HT-29 (cell line): ENCODE measurements at regions not wholly inside any gene's neighbourhood (a gene's known extent, or its start where the extent isn't known, plus 50 kb on each side); places are given as distances from the start of the nearest gene placed in this dataset.
A peak's percentile ranks its signal among the peaks of the same experiment; 100 is the strongest.
"Not testable (repeated sequence)": the region's sequence is repeated elsewhere in the genome, so short reads cannot be mapped to it uniquely, and the experiment has no call there.

Experiments used
- DNase-seq: peaks from one replicate; pipeline ENCODE4 v3.0.0-alpha.2; 2015; ENCODE audit warnings: low spot score

DNA sequence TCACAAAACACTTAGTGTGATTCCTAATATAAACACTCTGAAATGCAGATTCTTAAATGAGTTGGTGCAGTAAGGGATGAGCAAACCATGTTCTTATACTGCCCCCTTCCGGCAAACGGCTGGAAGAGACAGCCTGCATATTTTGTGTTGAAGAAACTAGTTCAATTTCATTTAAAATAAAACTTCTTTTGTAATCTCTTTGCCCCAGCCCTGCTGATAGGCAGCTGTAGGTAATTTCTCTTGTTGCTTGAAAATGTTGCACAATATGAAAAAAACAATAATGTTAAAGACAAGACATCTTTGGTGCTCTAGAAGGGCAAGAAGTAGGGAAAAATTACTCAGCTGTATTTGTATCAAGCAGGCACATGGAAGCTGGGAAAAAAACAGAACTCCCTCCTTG is 89.7 kb upstream of the CCNG1 start:
- peak; percentile 72 for DNase-seq

DNA sequence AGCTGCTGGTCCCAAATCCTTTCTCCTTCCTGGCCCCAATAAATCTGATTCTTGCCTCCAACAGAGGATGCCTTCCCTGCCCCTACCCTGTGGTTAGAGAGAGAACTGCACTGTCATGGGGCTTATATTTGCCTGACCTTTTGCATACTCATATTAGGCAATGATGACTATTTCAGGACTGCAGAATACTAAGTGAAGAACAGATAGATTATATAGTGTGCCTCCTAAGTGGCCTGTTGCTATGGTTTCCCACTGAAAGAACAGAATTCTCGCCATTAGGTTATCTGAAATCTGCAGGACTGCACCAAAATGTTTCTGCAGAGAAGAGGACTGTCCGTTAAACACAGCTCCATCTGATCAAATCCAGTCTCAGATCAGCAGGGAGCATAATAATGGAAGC is 87.3 kb upstream of the CCNG1 start:
- DNase-seq: peak; percentile 6

DNA sequence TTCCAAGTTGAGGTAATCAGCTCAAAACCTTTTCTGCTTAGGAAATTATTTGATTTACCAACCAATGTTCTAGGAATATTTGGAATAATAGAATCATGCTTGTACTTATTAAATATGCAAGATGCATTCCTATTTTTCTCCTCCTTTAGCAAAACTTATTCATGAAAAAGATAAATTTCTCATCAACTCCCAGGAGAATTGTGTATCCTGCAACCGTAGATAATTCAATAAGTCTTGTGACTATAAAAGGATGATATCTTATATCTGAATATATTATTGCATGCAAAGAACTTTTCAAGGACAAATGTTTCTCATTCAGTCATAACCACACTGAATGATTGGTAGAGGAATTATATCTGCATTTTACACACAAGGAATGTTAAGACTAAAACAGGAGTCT is 84.9 kb upstream of the CCNG1 start:
- no peak for DNase-seq

DNA sequence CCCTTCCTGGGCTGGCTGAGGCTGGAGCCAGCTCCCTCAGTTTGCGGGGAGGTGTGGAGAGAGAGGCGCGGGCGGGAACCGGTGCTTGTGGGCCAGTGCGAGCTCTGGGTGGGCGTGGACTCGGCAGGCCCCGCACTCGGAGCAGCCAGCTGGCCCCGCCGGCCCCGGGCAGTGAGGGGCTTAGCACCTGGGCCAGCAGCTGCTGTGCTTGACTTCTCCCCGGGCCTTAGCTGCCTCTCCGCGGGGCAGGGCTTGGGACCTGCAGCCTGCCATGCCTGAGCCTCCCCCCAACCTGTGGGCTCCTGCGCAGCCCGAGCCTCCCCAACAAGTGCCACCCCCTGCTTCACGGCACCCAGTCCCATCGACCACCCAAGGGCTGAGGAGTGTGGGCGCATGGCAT is 81.6 kb upstream of the CCNG1 start:
- not testable (repeated sequence) for DNase-seq

DNA sequence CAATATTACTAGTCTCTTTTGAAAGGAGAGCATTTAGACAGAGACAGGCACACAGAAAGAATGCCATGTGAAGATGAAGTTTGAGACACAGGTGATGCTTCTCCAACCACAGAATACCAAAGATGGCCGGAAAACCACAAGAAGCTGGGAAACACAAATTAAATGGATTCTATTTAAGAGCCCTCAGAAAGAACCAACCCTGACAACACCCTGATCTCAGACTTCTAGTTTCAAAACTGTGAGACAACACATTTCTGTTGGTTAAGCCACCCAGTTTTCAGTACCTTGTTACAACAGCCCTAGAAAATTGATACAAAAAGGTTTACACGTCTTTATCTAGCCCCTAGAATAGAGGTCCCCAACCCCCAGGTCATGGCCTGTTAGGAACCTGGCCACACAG is 79.8 kb upstream of the CCNG1 start:
- no peak for DNase-seq

DNA sequence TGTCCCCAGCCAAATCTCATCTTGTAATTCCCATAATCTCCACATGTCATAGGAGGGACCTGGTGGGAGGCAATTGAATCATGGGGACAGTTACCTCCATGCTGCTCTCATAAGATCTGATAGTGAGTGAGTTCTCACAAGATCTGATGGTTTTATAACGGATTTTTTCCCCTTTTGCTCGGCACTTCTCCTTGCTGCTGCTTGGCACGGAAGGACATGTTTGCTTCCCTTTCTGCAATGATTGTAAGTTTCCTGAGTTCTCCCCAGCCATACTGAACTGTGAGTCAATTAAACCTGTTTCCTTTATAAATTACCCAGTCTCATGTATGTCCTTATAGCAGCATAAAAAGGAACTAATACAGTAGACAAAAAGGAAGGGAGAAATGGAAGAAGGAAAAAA is 76.7 kb upstream of the CCNG1 start:
- no peak for DNase-seq

DNA sequence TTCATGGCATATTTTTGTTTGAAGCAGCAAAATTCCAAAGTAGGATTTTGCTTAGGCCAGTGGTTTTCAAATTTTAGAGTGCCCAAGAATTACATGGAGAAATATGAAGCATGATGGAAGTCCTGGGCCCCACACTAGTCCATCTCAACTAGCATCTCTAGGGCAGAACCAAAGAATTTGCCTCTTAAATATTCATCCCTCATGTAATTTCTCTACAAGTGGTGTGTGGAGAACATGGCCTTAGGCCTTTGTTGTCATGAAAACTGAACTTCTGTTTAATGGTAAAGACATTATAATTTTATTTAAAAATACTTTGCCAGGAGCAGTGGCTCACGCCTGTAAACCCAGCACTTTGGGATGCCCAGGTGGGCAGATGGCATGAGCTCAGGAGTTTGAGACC is 75.9 kb upstream of the CCNG1 start:
- DNase-seq: no peak

DNA sequence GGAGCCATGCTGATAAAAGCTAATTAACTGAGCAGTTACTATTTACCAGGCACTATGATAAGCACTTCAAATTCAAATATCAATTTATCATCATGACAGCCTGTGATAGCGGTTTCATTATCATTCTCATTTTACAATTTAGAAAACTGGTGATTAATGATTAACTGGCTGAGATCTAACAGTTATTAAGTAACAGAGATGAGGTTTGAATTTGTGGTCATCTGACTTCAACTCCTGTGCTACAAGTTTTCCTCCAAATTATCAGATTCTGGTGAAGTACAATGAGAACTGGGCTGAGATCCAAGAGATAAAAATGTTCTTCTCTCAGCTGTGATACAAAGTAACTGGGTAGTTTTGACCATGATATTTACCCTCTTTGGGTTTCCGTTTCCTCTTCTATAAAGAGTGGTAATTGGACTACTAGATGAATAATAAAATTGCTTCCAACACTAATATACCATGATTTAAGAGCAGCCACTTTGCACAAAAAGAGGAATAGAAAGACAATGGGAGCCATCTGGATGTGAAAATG is 74.5 kb upstream of the CCNG1 start:
- no peak for DNase-seq

DNA sequence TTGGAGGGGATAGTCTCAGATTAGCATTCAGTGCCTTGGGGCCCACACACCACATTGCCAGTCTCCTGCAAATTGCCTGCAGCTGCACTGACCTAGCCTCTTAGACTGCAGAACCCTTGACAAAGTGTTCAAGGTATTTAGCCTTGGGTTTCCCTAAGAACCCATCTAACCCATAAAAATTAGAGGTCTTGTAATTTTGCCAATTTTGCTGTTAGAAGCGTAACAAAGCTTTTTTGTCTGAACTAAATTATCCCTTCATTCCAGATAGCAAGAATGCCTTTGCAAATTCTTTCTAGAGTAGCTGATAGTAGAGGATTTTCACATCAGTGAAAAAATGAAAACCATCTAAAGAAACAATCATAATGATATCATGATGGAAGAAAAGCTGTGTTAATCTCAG is 74.0 kb upstream of the CCNG1 start:
- no peak for DNase-seq

DNA sequence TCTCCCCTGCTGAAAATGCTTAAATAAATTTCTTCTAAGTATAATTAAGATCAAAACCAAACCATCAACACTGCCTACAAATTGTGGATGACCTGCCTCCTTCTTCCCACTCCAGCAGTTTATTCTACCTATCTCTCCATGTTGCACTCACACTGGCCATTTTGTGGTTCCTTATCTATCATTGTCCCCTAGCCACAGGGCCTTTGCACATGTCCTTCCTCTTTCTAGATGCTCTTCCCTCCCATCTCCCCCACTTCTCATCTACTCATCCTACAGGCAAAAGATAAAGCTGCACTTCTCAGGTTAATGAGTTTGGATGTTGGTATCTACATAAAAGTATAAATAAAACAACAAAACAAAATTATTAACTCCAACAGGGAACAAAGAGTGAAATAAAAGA is 70.6 kb upstream of the CCNG1 start:
- DNase-seq: no peak

DNA sequence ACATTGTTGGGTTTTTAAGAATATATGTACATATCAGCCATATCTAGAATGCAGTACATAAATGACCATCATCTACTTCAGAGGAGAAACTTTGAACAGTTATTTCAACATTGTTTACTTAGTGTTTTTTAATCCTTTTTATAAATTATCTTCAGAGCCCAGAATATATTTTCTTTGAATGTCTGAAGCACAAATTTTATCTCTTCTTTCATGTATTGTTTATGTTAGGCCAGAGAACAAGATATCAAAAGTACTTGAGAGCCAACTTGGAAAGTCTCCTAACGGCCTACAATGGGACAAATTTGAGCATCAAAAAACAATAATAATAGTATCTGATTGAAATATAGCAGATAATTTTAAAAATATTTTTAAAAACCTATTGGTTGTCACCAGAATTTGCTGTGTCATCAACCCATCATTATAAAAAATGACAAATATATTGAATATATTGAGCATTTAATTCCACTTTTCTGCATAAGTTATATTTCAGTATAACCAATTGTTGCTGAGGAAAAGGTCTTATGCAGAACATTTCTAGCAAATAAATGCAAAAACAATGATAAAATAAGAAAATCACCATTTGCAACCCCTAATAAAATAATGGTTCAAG is 67.5 kb upstream of the CCNG1 start:
- DNase-seq: no peak

DNA sequence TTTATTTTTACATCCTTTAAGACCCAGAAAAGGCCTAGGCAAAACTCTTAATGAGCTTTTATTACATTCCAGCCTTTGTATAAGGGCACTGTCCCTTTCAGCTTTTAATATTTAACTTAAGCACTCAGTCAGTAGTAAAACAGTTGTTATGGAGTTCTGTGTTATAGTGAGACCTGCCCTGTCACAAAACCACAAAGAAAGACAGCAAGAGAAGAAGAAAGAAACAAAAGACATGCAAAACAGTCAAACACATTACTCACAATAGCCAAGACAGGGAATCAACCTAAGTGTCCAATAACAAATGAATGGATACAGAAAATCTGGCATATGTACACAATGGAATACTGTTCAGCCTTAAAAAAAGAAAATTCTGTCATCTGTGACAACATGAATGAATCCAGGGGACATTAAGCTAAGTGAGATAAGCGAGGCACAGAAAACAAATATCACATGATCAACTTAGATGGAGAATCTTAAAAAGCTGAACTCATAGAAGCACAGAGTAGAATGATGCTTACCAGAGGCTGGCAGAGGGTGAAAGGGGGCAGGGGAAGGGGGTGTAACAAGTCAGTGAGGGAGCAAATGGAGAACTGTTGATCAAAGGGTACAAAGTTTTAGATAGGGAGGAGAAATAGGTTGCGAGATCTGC is 63.8 kb upstream of the CCNG1 start:
- peak; percentile 51 for DNase-seq

DNA sequence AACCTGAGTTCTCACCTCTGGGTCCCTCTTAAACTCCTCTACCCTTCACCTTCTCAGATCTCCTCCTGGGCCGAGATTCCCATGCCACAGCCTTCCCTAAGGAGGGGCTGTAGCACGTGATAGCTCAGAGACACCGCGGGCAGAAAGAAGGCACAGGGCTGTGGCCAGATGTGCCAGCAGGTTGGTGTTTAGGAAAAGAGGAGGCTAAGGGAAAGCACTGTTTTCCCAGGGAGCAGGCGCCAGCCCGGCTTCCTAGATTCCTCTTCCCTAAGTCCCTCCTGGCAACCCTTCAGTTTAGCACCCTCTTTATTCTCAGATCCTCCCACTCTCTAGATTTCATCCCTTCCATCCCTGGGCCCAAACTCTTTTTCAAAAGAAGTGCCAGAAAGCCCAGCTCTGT is 59.4 kb upstream of the CCNG1 start:
- no peak for DNase-seq

DNA sequence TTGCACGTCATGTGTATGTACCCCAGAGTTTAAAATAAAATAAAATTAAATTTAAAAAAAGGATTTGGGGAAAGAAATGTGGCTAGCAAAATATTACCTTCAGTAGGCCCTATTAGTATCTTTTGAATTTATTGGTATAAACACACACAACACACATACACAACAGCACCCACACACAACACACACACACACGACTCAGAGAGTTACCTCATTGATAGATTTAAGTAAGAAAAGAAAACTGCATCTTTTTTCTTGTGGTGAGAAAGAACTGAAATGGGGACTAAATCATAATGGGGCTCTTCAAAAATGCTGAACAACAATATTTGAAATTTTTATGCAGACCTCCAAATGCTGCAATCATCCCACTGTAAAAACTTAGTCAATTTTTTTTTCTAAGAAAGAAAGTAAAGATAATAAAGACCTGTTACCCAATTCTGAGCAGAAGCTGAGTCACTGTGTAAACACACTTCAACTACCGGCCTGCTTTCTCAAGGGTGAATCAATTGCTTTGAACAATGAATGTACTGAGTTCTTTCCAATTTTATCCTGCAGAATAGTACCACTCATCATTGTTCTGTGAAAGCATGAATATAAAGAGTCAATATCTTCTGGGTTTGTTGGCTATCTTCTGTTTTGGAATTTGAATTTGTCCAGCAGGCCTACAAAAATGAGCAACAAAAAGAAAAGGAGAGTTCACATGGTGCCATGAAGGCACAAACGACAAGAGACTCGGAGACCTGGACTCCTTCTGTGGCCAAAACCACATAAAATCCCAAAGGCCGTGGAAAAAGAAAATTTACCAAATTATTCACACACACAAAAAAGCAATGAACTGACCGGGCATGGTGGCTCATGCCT is 57.9 kb upstream of the CCNG1 start:
- peak; percentile 83 for DNase-seq

DNA sequence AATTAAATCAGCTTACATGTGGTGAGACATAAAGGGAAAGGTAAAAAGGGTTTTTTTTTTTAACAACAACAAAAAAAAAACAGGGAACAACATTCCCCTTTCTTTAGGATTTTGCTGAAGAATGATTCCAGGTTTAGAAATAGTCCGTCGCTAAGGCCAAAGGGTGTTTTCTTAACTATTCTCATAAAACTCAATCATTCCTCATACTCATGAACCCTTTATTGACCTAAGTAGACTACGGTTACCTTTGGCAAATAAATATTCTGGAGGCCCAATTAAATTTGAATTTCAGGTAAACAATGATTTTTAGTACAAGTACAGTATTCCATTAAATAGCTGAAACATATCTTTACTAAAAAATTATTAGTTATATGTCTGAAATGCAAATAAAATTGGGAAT is 55.6 kb upstream of the CCNG1 start:
- DNase-seq: no peak

DNA sequence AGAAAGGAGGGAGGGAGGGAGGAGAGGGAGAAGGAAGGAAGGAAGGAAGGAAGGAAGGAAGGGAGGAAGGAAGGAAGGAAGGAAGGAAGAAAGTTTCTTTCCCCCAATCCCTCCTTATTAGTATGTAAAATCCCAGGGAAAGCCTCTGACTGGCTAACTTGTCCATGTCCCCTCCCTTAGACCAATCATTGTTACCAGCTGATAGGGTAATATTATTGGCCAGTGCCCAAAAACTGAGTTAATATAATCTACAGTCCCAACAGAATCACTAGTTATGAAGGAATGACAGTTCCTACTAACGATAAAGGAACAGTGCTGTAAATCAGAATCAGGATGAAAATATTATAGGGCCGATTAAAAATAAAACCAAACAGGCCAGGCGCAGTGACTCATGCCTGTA is 53.6 kb upstream of the CCNG1 start:
- DNase-seq: no peak

DNA sequence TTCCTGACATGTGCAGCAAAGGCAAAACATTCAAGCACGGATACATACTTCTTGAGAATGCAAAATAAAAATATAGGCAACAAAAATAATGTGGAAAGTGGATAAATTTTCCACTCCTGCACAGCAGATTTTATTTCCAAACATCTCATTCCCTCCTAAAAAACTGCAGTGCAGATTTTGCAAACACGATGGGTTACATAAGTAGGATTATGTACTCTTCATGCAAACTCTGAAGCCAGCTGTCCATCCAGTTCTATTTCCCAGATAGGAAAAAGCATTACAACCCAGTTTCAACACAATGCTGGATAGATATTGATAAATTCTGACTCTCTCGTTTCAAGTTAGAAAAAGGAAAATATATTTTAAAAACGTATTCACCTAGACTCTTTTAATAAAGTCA is 52.7 kb upstream of the CCNG1 start:
- no peak for DNase-seq

DNA sequence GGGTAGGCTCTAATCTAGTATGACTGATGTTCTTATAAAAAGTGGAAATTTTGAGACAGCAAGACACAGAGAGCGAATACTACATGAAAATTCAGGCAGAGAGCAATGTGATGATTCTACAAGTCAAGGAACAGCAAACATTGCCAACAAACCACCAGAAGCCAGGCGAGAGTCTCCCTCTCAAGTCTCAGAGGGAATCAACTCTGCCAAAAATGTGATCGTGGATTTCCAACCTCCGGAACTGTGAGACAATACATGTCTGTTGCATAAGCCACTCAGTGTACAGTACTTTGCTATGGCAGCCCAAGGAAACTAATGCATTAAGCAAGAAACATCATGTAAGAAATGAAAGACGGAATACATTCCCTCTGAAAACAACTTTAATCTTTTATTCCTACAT is 52.1 kb upstream of the CCNG1 start:
- no peak for DNase-seq

DNA sequence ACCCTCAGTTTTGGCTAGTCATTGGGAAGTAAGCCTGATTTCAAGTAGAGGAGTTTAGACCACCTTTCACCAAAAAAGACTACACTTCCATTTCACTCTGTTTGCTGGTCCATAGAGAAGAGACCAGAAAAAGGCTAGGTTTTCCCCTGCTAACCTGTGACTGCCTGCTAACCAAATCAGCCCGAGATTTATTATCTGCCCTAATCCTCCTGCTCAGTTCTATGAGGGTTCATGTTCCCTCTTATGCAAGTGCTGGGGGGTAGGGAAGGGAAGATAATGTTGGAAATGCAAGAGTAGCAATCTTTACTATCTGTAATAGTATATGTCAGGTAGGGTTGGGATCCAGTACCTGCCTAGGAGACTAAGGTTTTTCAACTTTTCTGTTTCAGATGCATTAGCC is 51.6 kb upstream of the CCNG1 start:
- no peak for DNase-seq

DNA sequence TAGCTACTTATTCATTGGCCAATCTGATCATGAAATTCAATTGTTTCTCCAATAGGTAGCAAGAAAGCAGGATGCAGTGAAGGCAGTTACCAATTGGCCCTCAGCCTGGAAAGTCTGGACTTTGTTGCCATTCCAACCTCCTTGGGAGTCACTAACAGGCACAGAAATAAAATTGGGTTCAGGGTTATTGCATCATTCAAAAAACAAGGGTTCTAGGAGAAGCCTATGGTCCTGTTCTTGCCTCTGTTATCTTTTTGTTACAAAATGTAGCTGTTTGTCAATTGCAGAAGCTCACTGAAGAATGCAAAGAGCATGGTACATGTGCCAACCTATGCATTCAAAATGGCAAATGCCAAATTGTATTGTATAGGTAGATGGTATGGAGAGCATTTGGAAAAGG is 51.0 kb upstream of the CCNG1 start:
- DNase-seq: no peak

DNA sequence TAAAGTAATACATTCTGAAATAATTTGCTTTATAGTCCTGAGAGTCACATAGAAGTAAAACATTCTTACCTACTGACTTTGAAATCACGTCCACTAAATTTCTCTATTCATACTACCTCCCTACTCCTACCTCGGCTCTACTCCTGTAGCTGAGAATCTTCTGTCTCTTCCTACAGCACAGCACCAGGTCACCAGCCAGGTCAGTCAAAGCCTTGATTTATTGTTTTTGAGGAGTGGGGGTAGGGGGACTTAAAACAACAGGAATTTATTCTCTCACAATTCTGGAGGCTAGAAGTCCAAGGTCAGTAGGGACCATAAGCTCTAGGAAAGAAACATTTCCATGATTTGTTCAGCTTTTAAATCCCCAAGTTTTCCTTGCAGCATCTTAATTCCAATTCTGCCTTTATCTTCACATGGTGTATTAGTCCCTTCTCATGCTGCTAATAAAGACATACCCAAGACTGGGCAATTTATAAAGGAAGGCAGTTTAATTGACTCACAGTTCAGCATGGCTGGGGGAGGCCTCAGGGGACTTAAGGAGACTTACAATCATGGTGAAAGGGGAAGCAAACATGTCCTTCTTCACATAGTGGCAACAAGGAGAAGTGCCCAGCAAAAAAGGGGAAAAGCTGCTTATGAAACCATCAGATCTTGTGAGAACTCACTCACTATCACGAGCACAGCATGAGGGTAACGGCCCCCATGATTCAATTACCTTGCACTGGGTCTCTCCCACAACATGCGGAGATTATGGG is 49.6 kb upstream of the CCNG1 start:
- no peak for DNase-seq
